ENCODE measurements at regions not wholly inside any gene's neighbourhood (a gene's known extent, or its start where the extent isn't known, plus 50 kb on each side); places are given as distances from the start of the nearest gene placed in this dataset.
"Not testable (repeated sequence)": the region's sequence is repeated elsewhere in the genome, so short reads cannot be mapped to it uniquely, and the experiment has no call there.

DNA sequence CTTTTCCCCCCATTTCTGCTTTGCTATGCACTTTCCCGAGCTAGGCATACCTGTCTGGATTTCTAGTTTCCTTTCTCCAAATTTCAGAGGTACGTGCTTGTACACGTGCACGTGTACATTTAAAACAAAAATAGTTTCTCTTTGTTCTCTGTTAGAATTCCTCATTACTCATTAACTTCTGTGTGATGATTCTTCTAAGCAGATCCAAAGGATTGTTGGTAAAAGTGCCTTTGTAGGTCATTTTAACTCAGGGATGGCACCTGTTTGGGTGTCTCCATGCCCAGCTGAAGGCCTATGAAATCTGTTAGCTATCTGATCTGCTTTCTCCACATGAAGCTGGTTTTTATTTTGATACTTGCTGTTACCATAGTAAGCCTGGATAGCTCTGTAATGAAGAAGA lies 264.3 kb downstream of the LPIN1 start:
- DNase-seq (ENCODE audit: low read depth in 2 of 2) = no peak
- TF ChIP-seq, protein P1, sequence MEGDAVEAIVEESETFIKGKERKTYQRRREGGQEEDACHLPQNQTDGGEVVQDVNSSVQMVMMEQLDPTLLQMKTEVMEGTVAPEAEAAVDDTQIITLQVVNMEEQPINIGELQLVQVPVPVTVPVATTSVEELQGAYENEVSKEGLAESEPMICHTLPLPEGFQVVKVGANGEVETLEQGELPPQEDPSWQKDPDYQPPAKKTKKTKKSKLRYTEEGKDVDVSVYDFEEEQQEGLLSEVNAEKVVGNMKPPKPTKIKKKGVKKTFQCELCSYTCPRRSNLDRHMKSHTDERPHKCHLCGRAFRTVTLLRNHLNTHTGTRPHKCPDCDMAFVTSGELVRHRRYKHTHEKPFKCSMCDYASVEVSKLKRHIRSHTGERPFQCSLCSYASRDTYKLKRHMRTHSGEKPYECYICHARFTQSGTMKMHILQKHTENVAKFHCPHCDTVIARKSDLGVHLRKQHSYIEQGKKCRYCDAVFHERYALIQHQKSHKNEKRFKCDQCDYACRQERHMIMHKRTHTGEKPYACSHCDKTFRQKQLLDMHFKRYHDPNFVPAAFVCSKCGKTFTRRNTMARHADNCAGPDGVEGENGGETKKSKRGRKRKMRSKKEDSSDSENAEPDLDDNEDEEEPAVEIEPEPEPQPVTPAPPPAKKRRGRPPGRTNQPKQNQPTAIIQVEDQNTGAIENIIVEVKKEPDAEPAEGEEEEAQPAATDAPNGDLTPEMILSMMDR (IDR thresholded peaks at IDR 0.05; ENCODE audit: low read depth, low read length) = no peak
- H3K4me3 ChIP-seq (replicated peaks in 1 of 2; ENCODE audit: low read depth in 2 of 2, low read length in 2 of 2) = no peak overlapping the region

DNA sequence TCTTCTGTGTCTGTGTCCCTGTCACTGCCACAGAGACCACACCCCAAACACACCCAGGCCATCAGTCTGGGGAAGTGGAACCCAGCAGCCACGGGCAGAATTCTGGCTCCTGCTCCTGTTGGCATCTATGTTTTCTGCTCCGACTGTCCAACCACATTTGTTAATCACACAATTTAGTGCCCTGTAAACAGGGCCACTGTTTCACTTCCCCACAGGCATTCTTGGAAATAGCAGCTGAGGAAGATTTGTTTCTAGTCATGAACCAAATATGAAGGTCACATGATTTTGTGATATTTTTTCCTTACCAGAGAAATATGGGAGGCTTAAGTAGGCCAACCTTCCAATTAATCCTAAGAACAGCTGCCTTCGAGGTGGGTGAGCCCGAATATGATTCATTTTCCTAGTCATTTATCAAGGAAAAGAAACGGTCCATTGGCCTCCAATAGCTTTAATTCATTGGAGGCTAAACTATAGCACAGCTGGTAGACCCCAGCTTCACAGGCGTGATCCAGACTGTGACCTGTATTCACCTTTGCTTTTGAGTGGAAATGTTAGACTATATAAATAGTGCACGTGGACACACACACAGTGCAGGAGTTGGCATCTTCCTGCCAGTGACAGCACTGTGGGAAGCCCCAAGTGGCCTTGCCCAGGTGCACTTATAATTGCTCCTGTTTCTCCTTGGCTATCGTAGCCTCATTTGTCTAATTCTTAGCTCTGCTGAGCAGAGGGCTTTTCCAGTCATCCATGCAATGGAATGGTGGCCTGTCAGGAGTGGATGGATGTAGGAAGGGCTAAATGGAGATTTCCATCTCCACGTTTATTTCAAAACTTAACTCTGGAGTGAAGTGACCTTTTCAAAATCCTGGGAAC lies 267.9 kb downstream of the LPIN1 start:
- TF ChIP-seq, protein P1 (IDR thresholded peaks at IDR 0.05; ENCODE audit: low read depth, low read length) = no peak
- no peak overlapping the region for H3K4me3 ChIP-seq (replicated peaks in 1 of 2; ENCODE audit: low read depth in 2 of 2, low read length in 2 of 2)
- peak in 1 of 2 donors; percentile 24 for DNase-seq (ENCODE audit: low read depth in 2 of 2)

DNA sequence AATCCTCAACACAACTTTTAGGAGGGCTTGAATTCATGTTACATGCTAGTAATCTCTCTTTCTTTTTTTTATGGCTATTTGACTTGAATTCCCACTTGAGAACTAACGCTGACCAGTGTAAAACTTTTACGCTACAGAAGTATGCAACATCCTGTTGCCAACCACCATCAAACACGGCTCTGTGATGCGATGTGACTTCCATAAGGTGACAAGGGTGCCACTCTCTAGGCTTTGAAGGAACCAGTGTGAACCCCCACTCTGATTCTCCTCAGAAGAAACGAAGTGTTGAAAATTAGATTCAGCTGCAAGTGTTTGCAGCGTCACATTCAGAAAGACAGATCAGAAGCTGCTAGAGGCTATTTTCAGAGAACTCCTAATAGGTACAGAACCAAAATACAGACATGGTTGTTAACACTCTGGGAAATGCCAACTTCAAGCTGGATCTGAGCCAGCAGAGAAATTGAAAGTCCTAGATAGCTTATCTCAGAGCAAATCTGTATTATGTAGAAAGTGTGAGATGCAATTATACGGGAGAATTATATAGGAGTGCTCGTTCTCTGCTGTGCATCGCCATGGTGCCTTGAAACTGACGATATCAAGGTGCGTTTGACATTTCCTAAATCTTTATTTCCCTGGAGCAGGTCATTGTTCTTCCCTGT lies 271.2 kb downstream of the LPIN1 start:
- H3K4me3 ChIP-seq (replicated peaks in 1 of 2; ENCODE audit: low read depth in 2 of 2, low read length in 2 of 2) = no peak overlapping the region
- DNase-seq (ENCODE audit: low read depth in 2 of 2) = no peak
- TF ChIP-seq, protein P1 (IDR thresholded peaks at IDR 0.05; ENCODE audit: low read depth, low read length) = no peak

DNA sequence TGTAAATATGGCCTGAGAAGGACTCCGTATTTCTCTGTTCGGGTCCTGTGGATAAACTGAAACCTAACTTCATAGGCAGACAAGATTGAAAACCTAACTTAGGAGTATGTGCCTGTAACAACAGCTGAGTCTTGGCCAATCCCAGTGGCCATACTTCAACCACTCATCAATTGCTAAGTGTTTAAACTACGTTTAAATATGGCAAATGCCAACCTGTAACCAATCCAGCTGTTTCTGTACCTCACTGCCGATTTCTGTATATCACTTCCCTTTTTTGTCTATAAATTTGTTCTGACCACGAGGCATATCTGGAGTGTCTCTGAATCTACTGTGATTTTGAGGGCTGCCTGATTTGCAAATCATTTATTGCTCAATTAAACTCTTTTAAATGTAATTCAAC lies 272.3 kb downstream of the LPIN1 start:
- not testable (repeated sequence) for H3K4me3 ChIP-seq (replicated peaks in 1 of 2; ENCODE audit: low read depth in 2 of 2, low read length in 2 of 2); DNase-seq (ENCODE audit: low read depth in 2 of 2)

DNA sequence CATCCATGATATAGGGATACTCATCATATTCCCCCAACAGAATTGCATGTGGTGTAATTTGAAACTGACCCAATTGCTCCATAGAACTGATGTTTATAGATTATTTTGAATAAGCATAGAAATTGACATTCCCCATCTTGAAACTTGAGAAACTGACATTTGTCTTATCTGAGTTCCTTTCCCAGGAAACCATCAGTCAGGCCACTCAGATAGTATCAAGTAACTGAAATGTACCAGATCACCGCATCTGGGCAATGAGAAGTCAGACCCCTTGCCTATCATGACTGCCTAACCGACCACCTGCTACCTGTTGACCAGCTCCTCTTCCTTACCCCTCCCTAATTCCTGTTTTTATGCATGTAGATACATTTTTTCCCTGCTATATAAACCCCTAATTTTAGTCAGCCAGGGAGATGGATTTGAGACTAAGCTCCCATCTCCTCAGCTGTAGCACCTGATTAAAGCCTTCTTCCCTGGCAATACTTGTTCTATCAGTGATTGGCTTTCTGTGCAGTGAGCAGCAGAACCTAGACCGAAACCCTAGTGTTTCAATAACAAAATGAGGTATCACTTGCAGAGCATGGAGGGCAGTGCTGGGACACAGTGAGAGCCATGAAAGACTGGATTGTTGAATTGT lies 274.5 kb downstream of the LPIN1 start:
- TF ChIP-seq, protein P1 (IDR thresholded peaks at IDR 0.05; ENCODE audit: low read depth, low read length) = no peak
- no peak for DNase-seq (ENCODE audit: low read depth in 2 of 2)

DNA sequence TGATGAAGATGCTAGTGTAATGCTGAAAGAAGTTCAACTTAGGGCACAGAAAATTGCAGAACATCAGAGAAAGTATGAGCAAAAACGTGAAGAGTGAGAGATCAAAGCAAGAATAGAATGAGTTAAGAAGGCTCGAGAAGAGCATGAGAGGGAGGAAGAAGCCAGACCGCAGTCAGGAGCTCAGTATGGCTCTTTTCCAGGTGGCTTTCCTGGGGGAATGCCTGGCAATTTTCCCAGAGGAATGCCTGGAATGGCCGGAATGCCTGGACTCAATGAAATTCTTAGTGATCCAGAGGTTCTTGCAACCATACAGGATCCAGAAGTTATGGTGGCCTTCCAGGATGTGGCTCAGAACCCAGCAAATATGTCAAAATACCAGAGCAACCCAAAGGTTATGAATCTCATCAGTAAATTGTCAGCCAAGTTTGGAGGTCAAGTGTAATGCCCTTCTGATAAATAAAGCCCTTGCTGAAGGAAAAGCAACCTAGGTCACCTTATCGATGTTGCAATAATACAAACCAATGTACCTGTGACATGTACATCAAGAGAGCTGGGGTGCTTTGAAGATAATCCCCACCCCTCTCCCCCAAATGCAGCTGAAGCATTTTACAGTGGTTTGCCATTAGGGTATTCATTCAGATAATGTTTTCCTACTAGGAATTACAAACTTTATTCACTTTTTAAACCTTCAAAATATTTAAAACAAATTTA lies 277.9 kb downstream of the LPIN1 start:
- DNase-seq (ENCODE audit: low read depth in 2 of 2) = peak; percentile 45 to 84
- H3K4me3 ChIP-seq (replicated peaks in 1 of 2; ENCODE audit: low read depth in 2 of 2, low read length in 2 of 2) = not testable (repeated sequence)

More for the DNA sequence above, 274.5 kb downstream of the LPIN1 start:
- no peak overlapping the region for H3K4me3 ChIP-seq (replicated peaks in 1 of 2; ENCODE audit: low read depth in 2 of 2, low read length in 2 of 2)

DNA sequence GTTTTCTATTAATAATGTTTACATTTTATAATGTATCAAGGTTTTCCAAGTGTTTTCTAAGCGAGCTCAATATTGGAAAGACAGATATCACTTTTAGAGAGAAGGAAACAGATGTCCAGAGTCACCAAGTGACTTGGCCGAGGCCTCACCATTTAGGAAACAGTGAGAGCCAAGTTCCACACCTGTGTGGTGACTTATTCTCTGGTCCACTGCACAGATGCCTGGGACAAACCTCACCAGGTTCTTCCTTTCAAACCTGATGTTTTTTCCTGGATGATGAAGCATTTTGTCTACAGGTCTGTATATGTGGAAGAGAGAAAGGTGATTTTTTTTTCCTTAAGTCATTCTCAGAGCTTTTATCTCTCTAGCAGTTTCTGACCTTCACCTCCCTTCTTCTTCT lies 280.7 kb downstream of the LPIN1 start:
- no peak overlapping the region for H3K4me3 ChIP-seq (replicated peaks in 1 of 2; ENCODE audit: low read depth in 2 of 2, low read length in 2 of 2)
- TF ChIP-seq, protein P1 (IDR thresholded peaks at IDR 0.05; ENCODE audit: low read depth, low read length) = no peak
- DNase-seq (ENCODE audit: low read depth in 2 of 2) = no peak

All from cardiac fibroblast (primary cell).